Testis (tissue), 2 donors: ENCODE measurements at regions not wholly inside any gene's neighbourhood (a gene's known extent, or its start where the extent isn't known, plus 50 kb on each side); places are given as distances from the start of the nearest gene placed in this dataset.

Experiments used
- CTCF ChIP-seq, 3 experiments: fragments of 450-650 bp in 2 of 3; fragments of 200-600 bp in 1 of 3; sonication (generic) in 1 of 3; IDR thresholded peaks; one replicate each; pipeline ENCODE4 v1.5.1; 2016 to 2019; ENCODE audit warnings: antibody characterized with exemption in 3 of 3, mild to moderate bottlenecking in 2 of 3, moderate library complexity in 1 of 3
- POLR2A ChIP-seq: fragments of 450-650 bp; IDR thresholded peaks from one replicate; pipeline ENCODE4 v1.6.1; 2017; ENCODE audit warnings: antibody characterized with exemption, mild to moderate bottlenecking, moderate library complexity

DNA sequence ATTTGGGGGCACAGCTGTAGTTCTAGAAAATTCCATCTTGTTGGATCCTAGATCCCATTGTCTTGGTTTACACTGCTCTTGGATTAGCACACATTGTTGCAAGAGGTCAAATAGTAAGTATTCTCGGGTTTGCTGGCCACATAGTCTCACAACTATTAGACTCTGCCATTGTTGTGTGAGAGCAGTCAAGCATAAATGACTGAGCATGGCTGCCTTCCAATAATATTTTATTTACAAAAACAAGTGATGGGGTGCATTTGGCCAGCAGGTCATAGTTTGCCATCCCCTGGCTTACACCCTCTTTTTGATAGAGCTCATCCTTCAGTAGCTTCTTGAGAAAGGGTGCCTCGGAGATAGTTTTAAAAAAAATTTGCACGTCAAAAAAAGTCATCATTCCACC is 77.9 kb upstream of the ALX4 start:
- TF ChIP-seq POLR2A (no peak), CTCF (IDR thresholded peaks at IDR 0.05) (no peak)
